Loucy (cell line): ENCODE measurements at regions not wholly inside any gene's neighbourhood (a gene's known extent, or its start where the extent isn't known, plus 50 kb on each side); places are given as distances from the start of the nearest gene placed in this dataset.

Source experiments
- H2AFZ ChIP-seq: fragments of 200-600 bp; sonication (generic); 2 replicates; pipeline ENCODE4 v1.6.0; 2016; ENCODE audit warnings: antibody characterized with exemption, mild to moderate bottlenecking, low read length, moderate library complexity
- H3F3A ChIP-seq: fragments of 200-600 bp; 2 replicates; pipeline ENCODE4 v1.6.0; 2016; ENCODE audit warnings: antibody characterized with exemption, low read depth, mild to moderate bottlenecking
- H3K27me3 ChIP-seq: fragments of 200-600 bp; sonication (generic); 2 replicates; pipeline ENCODE4 v1.6.1; 2014; ENCODE audit warnings: low read length, mild to moderate bottlenecking; ENCODE audit not compliant: insufficient read depth, poor library complexity, severe bottlenecking
- H3K36me3 ChIP-seq: fragments of 200-600 bp; sonication (generic); 2 replicates; pipeline ENCODE4 v1.6.1; 2016; ENCODE audit warnings: low read length; ENCODE audit not compliant: insufficient read depth
- H3K4me1 ChIP-seq: fragments of 200-600 bp; sonication (generic); 2 replicates; pipeline ENCODE4 v1.5.1; 2014; ENCODE audit warnings: low read length, mild to moderate bottlenecking; ENCODE audit not compliant: insufficient read depth, poor library complexity, severe bottlenecking
- H3K4me2 ChIP-seq: fragments of 200-600 bp; sonication (generic); 2 replicates; pipeline ENCODE4 v1.6.0; 2014; ENCODE audit warnings: antibody characterized with exemption, low read length, low read depth, mild to moderate bottlenecking; ENCODE audit not compliant: poor library complexity, severe bottlenecking
- H3K4me3 ChIP-seq: fragments of 200-600 bp; sonication (generic); 2 replicates; pipeline ENCODE4 v1.5.1; 2014; ENCODE audit warnings: low read length, mild to moderate bottlenecking, mixed read lengths; ENCODE audit not compliant: poor library complexity, severe bottlenecking
- H3K79me2 ChIP-seq: fragments of 200-600 bp; sonication (generic); 2 replicates; pipeline ENCODE4 v1.6.1; 2014; ENCODE audit warnings: low read length; ENCODE audit not compliant: insufficient read depth
- H3K9ac ChIP-seq: fragments of 200-600 bp; sonication (generic); 2 replicates; pipeline ENCODE4 v1.6.0; 2014; ENCODE audit warnings: mild to moderate bottlenecking, low read depth, low read length, moderate library complexity; ENCODE audit not compliant: poor library complexity, severe bottlenecking
- H3K9me2 ChIP-seq: fragments of 200-600 bp; sonication (generic); replicated peaks from 2 replicates; pipeline ENCODE4 v1.6.1; 2016; ENCODE audit warnings: low read depth, low read length, mixed read lengths
- H3K9me3 ChIP-seq: fragments of 200-600 bp; sonication (generic); 2 replicates; pipeline ENCODE4 v1.6.1; 2014; ENCODE audit warnings: mild to moderate bottlenecking, antibody characterized with exemption, low read length, low read depth; ENCODE audit not compliant: insufficient read depth
- H4K20me1 ChIP-seq: fragments of 200-600 bp; sonication (generic); 2 replicates; pipeline ENCODE4 v1.6.0; 2014; ENCODE audit warnings: antibody characterized with exemption, low read length, mild to moderate bottlenecking; ENCODE audit not compliant: insufficient read depth, poor library complexity, severe bottlenecking
- EZH2phosphoT487 ChIP-seq: fragments of 200-600 bp; IDR thresholded peaks from 2 replicates; pipeline ENCODE4 v1.6.1; 2018; ENCODE audit warnings: antibody characterized with exemption, mild to moderate bottlenecking, moderate library complexity, borderline replicate concordance
- TF ChIP-seq, protein P1 (sequence below): fragments of 200-600 bp; sonication (generic); conservative IDR thresholded peaks from 2 replicates; pipeline ENCODE4 v1.5.1; 2014; ENCODE audit warnings: mild to moderate bottlenecking, antibody characterized with exemption, low read length

DNA sequence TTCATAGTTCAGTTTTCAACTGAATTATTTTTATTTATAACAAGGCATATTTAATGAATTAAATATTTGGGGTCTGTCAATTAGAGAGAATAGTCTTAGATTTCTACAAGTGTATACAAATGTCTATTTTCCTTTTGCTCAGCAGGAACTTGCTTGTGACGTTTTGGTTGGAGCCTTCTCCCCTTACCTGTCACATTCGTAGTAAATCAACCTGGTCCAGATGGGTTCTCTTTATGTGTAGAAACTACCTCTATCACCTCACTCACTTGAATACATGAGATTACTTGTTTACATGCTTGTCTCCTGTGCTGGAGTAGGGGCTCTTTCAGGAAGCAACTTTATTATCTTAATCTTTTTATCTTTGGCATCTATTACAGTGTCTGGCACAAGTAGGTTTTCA lies 938.3 kb upstream of the IGFBP7 start:
- no peak overlapping the region for H3K9ac ChIP-seq
- H3K9me2 ChIP-seq = no peaks in the 10 kb centered on the region
- no peaks in the 10 kb centered on the region for H3K36me3 ChIP-seq
- H3K4me3 ChIP-seq = no peak overlapping the region
- no peaks in the 10 kb centered on the region for H4K20me1 ChIP-seq
- no peak for TF ChIP-seq EZH2phosphoT487
- TF ChIP-seq, protein P1, sequence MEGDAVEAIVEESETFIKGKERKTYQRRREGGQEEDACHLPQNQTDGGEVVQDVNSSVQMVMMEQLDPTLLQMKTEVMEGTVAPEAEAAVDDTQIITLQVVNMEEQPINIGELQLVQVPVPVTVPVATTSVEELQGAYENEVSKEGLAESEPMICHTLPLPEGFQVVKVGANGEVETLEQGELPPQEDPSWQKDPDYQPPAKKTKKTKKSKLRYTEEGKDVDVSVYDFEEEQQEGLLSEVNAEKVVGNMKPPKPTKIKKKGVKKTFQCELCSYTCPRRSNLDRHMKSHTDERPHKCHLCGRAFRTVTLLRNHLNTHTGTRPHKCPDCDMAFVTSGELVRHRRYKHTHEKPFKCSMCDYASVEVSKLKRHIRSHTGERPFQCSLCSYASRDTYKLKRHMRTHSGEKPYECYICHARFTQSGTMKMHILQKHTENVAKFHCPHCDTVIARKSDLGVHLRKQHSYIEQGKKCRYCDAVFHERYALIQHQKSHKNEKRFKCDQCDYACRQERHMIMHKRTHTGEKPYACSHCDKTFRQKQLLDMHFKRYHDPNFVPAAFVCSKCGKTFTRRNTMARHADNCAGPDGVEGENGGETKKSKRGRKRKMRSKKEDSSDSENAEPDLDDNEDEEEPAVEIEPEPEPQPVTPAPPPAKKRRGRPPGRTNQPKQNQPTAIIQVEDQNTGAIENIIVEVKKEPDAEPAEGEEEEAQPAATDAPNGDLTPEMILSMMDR = no peak
- no peak overlapping the region for H2AFZ ChIP-seq
- H3K79me2 ChIP-seq = no peaks in the 10 kb centered on the region
- no peaks in the 10 kb centered on the region for H3K4me1 ChIP-seq
- H3F3A ChIP-seq = no peaks in the 10 kb centered on the region
- H3K4me2 ChIP-seq = no peak overlapping the region
- no peaks in the 10 kb centered on the region for H3K27me3 ChIP-seq
- H3K9me3 ChIP-seq = no peaks in the 10 kb centered on the region

DNA sequence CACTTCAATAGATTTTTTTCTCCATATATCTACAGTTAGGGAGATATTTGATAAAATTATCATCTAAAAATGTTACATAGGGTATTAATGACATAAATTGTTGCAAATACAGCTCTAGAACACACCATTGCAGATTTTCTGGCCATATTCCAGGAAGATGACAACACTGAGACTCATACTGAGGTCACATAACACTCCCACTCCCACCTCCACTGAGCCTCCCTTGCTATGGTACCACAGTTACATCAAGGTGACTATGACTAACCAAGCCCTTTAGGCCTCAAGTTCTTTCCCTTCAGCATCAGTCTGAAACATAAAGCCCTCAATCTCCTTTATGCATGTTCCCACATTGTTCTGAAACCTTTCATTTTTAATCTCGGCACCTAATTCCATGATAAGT lies 932.0 kb upstream of the IGFBP7 start:
- no peak overlapping the region for H3K4me3 ChIP-seq
- no peaks in the 10 kb centered on the region for H3K9me2 ChIP-seq
- no peak for TF ChIP-seq EZH2phosphoT487
- TF ChIP-seq, protein P1 = no peak
- no peaks in the 10 kb centered on the region for H3K4me1 ChIP-seq
- no peaks in the 10 kb centered on the region for H3K27me3 ChIP-seq
- no peak overlapping the region for H2AFZ ChIP-seq
- H3K4me2 ChIP-seq = no peak overlapping the region
- no peaks in the 10 kb centered on the region for H4K20me1 ChIP-seq
- H3K79me2 ChIP-seq = no peaks in the 10 kb centered on the region
- no peak overlapping the region for H3K9ac ChIP-seq
- no peaks in the 10 kb centered on the region for H3F3A ChIP-seq
- H3K36me3 ChIP-seq = no peaks in the 10 kb centered on the region
- no peaks in the 10 kb centered on the region; the same call in 1 of the 2 replicates for H3K9me3 ChIP-seq

DNA sequence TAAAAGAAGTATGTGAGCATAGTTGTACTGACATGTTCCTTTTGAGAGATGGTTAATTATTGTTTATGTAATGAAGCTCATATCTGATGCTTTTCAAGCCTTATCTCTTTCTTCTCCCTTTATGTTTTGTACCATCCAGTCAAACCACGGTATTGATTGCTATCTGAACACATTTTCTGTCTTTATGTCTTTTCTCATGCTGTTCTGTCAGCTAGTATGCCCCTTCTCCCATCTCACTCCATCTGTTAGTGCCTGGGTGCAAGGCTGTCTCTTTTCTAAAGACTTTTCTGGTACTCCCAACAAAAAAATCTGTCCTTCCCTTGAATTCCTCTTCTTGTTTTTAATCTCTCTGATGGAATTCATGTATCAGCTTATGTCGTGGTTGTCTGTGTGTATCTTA lies 883.8 kb upstream of the IGFBP7 start:
- no peaks in the 10 kb centered on the region for H3F3A ChIP-seq
- no peak overlapping the region for H3K9ac ChIP-seq
- TF ChIP-seq EZH2phosphoT487 = no peak
- TF ChIP-seq, protein P1 = no peak
- no peaks in the 10 kb centered on the region for H3K4me1 ChIP-seq
- no peak overlapping the region for H3K4me3 ChIP-seq
- no peak overlapping the region for H3K4me2 ChIP-seq
- H2AFZ ChIP-seq = no peak overlapping the region
- H3K9me3 ChIP-seq = no peaks in the 10 kb centered on the region
- H3K27me3 ChIP-seq = no peaks in the 10 kb centered on the region
- H3K9me2 ChIP-seq = no peaks in the 10 kb centered on the region
- H3K36me3 ChIP-seq = no peaks in the 10 kb centered on the region
- H4K20me1 ChIP-seq = no peaks in the 10 kb centered on the region
- no peaks in the 10 kb centered on the region for H3K79me2 ChIP-seq
